ENCODE measurements at regions not wholly inside any gene's neighbourhood (a gene's known extent, or its start where the extent isn't known, plus 50 kb on each side); places are given as distances from the start of the nearest gene placed in this dataset.

DNA sequence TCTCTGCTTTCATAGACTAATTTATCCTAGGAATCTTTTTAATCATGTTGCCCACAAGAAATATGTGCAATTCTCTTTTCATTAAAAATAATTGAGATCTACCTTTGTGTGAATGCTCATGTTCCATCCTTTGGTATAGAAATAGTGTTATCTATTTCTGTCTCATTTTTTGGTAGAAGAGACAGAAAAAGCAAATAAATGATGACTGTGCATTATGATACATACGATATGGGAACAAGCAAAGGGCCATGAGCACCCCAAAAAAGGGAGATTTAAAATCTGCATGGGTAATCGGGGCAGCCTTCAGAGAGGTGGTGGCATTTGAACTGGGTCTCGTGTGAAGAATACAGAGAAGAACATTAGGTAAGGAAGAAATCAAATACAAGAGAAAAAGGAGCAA lies 1197.5 kb upstream of the AUTS2 start:
- TF ChIP-seq, protein P1, sequence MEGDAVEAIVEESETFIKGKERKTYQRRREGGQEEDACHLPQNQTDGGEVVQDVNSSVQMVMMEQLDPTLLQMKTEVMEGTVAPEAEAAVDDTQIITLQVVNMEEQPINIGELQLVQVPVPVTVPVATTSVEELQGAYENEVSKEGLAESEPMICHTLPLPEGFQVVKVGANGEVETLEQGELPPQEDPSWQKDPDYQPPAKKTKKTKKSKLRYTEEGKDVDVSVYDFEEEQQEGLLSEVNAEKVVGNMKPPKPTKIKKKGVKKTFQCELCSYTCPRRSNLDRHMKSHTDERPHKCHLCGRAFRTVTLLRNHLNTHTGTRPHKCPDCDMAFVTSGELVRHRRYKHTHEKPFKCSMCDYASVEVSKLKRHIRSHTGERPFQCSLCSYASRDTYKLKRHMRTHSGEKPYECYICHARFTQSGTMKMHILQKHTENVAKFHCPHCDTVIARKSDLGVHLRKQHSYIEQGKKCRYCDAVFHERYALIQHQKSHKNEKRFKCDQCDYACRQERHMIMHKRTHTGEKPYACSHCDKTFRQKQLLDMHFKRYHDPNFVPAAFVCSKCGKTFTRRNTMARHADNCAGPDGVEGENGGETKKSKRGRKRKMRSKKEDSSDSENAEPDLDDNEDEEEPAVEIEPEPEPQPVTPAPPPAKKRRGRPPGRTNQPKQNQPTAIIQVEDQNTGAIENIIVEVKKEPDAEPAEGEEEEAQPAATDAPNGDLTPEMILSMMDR (conservative IDR thresholded peaks at IDR 0.05): no peak
- TF ChIP-seq ZFX (IDR thresholded peaks at IDR 0.05): no peak

All from C4-2B (cell line).